ENCODE measurements at regions not wholly inside any gene's neighbourhood (a gene's known extent, or its start where the extent isn't known, plus 50 kb on each side); places are given as distances from the start of the nearest gene placed in this dataset.

DNA sequence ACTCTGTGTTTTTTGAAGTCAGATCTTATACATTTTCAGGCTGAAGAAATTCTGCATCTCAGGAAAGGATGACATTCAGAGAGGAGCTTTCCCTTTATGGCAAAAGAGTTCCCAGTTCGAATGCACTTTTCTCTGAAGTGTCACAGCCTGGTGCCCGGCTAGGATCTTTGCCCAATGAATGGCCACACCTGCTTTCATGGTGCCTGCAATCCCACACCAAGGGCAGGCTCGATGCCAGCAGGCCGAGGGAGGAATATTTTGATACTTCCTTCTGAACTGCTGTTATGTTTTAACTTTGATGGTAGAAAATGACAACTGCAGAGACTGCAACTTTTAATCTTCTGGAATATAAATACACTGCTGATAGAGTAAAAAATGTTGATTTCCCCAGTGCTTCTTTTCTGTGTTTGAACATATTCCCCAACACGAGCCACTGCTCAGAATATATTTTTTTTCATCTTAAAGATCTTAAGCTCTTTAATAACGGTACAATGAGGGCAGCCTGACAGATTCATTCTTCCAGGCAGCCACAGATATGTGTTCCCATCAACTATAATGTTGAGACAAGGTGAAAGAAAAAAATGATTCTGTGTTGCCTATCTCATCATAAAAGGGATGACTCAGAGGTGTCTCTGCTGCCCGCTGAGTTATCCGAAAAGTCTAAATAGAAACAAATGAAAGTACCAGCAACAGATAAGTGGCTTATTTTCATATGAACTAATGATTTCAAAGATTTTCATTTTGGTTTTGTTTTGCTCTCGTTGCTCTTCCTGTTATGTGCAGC is 848.5 kb downstream of the DCDC2C start:
- DNase-seq (ENCODE audit: low read depth, low spot score) = no peak
- H3K4me1 Mint-ChIP-seq = no peaks in the 10 kb centered on the region
- no peaks in the 10 kb centered on the region for H3K36me3 Mint-ChIP-seq (ENCODE audit: low read depth)
- H3K9me3 Mint-ChIP-seq = no peaks in the 10 kb centered on the region
- no peaks in the 10 kb centered on the region for H3K27me3 Mint-ChIP-seq (ENCODE audit: low read depth)
- TF ChIP-seq CTCF (conservative IDR thresholded peaks at IDR 0.05) = no peak
- no peak overlapping the region for H3K27ac Mint-ChIP-seq (ENCODE audit: unreplicated experiment)
- H3K4me3 Mint-ChIP-seq = no peak overlapping the region

- no peak overlapping the region for H3K4me3 Mint-ChIP-seq
- no peaks in the 10 kb centered on the region for H3K9me3 Mint-ChIP-seq
- H3K4me1 Mint-ChIP-seq = no peaks in the 10 kb centered on the region
- DNase-seq (ENCODE audit: low read depth, low spot score) = no peak
- no peak for TF ChIP-seq CTCF (conservative IDR thresholded peaks at IDR 0.05)
- H3K27me3 Mint-ChIP-seq (ENCODE audit: low read depth) = no peaks in the 10 kb centered on the region
- H3K36me3 Mint-ChIP-seq (ENCODE audit: low read depth) = no peaks in the 10 kb centered on the region
- no peak overlapping the region for H3K27ac Mint-ChIP-seq (ENCODE audit: unreplicated experiment)
Measured at GRCh38 chr2:4553241-4553640, 849.9 kb downstream of the DCDC2C start.

- H3K4me3 Mint-ChIP-seq = no peak overlapping the region
Measured at GRCh38 chr2:4556135-4556896, 852.9 kb downstream of the DCDC2C start.

GRCh38 chr2:4561196-4561595 is 857.8 kb downstream of the DCDC2C start:
- Mint-ChIP-seq H3K4me1 (no peaks in the 10 kb centered on the region), H3K27me3 (ENCODE audit: low read depth) (no peaks in the 10 kb centered on the region), H3K9me3 (peaks cover 11% of the 10 kb centered on the region), H3K36me3 (ENCODE audit: low read depth) (peaks cover 4% of the 10 kb centered on the region), H3K27ac (ENCODE audit: unreplicated experiment) (no peak overlapping the region), H3K4me3 (no peak overlapping the region)
- DNase-seq (ENCODE audit: low read depth, low spot score) = no peak
- TF ChIP-seq CTCF (conservative IDR thresholded peaks at IDR 0.05) = no peak

More at GRCh38 chr2:4556135-4556896, 852.9 kb downstream of the DCDC2C start:
- H3K4me1 Mint-ChIP-seq = no peaks in the 10 kb centered on the region
- TF ChIP-seq CTCF (conservative IDR thresholded peaks at IDR 0.05) = no peak
- no peaks in the 10 kb centered on the region for H3K9me3 Mint-ChIP-seq
- H3K27ac Mint-ChIP-seq (ENCODE audit: unreplicated experiment) = no peak overlapping the region
- no peak for DNase-seq (ENCODE audit: low read depth, low spot score)
- no peaks in the 10 kb centered on the region for H3K36me3 Mint-ChIP-seq (ENCODE audit: low read depth)
- no peaks in the 10 kb centered on the region for H3K27me3 Mint-ChIP-seq (ENCODE audit: low read depth)

DNA sequence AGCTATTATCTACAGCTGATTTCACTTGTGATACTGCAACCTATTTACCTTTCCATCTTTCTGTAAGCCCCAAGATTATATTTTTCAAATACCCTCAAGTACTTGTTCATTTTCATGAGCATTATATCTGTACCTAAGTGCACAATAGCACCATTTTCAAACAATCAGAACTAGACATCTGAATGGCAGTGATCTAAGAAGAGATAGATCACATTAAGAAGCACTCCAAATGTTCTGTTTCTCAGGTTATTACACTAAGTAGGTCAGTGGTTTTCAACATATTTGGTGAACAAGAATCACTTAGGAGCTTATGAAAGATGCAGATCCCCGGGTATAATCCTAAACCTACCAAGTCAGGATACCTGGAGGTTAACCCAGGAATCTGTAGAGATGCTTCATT is 872.7 kb downstream of the DCDC2C start:
- peaks cover 3% of the 10 kb centered on the region for H3K9me3 Mint-ChIP-seq
- DNase-seq (ENCODE audit: low read depth, low spot score) = no peak
- H3K4me3 Mint-ChIP-seq = no peak overlapping the region
- peaks cover 6% of the 10 kb centered on the region for H3K4me1 Mint-ChIP-seq
- no peak overlapping the region for H3K27ac Mint-ChIP-seq (ENCODE audit: unreplicated experiment)
- H3K36me3 Mint-ChIP-seq (ENCODE audit: low read depth) = peaks cover 9% of the 10 kb centered on the region
- no peak for TF ChIP-seq CTCF (conservative IDR thresholded peaks at IDR 0.05)
- H3K27me3 Mint-ChIP-seq (ENCODE audit: low read depth) = no peaks in the 10 kb centered on the region

Data from neural crest cell (in vitro differentiated cells).